NCI-H2029 treated with DMSO at 0.1 percent for 48 hours (cell line): ENCODE measurements at regions not wholly inside any gene's neighbourhood (a gene's known extent, or its start where the extent isn't known, plus 50 kb on each side); places are given as distances from the start of the nearest gene placed in this dataset.

Source experiments
- DNase-seq: peaks from one replicate; lab custom pipeline; 2025; lab: John Stamatoyannopoulos, UW

DNA sequence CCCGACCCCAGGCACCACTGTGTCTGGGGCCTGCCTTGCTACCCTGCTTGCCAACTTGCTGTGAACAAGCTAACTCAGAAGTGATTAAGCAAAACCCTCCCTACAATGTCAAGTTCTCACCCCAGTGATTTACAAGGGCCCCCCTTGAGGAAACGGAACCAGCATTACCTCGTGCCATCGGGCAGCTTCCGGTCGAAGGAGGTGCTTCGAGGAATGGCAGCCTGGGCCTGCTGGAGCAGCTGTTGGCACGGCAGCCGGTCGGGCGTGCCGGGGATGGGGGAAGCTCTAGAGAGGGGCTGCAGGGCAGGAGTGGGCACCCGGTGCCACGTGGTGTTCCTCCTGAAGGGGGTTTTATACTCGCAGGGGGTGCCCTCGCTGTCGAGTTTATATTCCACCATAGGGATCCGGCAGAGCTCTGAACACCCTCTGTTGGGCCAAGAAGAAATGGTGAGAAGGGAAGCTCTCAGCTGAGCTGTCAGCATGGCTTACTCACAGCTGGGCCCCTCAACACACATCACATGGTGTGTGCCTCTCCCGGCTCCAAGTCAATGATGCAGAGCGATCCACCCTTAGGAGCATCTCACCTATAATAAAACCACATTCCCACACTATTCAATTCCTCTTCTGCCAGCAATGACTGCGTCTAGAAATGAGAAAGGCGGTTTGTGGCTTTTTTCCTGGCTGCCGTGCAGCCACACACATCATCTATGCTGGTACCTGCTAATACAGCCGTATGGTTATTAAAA lies 184.4 kb downstream of the SIPA1L2 start:
- no peak for DNase-seq

DNA sequence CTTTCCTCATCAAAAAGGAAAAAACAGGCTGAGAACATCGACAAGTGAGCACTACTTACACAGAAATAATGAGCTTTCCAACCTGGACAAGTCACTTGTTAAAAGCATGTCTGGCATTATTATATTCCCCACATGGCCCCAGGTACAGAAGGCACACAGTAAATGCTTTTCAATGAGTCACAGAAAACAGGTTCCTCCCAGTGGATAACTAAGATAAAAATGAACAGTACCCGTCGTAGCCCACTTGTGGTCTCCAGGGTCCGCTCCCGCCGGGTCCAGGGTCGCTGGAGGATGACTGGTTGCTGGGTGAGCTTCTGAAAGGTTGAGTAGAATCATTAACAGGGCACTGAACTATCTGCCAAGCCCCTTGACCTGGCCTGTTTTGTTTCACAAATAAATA lies 186.6 kb downstream of the SIPA1L2 start:
- DNase-seq: no peak

DNA sequence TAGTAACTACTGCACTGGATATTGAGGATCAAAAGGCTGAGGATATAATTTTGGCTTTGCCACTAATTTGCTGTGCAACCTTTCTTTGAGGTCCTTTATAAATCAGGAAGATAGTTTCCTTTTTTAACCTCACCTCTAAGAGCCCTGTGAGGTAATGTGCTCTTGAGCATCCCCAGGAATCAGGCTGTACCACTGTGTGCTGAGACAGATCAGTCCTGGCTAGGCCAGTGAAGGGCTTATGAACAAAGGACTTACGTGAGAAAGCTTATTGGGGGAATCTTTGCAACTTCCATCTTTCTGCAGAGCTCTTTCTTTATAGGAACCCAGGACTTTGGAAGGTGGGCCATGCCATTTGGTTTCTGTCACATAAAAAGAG lies 188.9 kb downstream of the SIPA1L2 start:
- DNase-seq: no peak

DNA sequence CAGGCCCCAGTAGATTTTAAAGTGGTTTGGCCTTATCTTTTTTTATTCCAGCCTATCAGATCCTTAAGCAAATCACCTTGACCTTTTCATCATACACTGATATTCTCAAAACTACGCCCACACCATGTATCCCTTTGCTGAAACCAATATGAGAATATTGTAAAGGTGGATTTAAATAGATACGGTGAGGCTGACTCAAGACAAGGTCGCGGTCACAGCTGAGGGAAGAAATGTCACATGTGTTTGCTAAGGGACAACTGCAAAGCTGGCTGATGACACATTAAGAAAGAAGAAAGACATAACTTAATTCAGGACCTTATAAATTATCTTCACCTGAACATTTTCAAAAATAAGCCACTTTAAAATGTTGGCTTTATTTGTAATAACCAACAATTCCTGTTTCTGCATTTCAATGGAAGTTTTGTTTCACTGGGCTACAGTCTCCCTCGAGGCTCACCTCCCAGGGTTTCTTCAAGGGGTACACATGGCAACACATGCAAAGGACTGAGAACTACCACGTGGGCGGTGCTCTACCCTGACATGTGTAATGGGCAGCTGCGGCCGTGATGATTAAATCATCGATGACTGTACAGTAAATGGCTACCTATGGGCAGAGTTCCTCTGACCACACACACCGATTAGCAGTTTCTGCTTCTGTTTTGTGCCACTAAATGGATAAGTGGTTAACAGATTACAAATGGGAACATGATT lies 189.5 kb downstream of the SIPA1L2 start:
- no peak for DNase-seq

DNA sequence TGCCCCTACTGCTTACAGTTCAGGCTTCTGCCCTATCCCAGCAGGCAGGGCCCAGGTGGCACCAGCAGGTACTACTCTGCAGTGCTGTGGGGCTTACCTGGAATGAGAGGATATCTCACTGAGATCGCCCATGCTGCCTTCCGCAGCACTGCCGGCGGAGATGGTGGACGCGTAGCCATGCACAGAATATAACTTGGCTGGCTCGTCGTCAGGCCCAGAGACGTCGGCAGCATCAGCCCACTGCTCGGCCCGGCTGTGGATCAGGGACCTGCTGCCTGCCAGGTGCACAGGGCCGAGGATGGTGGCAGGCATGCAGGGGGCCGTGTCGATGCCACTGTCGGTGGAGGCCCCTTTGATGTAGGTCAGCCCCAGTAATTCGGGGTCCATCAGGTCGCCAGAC lies 190.9 kb downstream of the SIPA1L2 start:
- DNase-seq: no peak

DNA sequence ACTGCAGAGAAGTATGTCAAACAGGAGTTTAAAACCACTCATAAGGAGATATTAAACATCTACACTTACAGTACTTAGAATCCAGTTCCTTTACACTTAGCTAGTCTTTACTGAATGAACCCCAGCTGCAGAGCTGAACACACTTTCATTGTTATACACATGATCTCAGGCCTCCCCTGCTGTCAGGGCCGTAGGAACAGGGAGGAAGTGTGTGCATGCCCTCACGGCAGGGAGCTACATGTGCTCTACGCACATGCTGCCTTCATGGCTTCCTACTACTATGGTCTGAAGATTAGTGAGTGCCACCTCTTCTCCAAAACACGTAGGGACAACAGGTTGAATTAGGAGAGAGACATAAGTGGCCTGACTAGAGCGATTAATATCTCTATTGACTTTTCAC lies 191.5 kb downstream of the SIPA1L2 start:
- no peak for DNase-seq

DNA sequence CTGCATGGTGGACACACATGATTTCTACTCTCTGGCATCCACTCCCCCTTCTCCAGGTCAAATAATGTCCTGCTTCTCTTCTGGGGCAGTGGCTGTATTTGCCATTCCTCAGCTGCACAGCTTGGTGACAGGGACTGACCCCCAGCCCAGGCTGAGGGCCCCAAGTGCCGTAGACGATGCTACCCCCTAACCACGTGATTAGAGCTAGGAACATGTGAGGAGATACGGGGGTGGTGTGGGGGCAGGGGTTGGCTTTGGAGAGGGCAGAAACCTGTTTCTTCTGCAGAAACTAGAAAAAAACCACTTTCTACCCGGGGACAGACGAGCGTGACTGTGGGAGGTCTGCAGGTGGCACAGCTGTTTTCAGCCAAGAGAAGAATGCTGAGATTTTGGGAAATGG lies 192.4 kb downstream of the SIPA1L2 start:
- no peak for DNase-seq

DNA sequence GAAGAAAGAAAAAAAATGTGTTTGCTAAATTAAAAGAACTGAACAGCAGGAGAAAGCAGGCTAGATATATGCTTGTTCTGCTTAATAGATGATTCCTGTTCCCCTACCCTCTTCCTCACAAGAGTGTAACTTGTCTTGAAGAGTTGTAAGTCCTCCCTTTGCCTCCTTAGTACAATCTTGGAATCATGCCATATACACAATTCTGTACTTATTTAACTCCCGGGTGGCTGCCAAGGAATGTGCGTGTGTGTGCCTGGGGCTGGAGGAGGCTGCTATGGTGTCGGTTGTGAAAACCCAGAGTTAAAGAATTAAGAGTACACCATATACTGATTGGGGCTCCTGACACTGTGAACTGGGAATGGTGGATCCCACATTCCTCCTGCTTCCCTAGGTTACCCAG lies 194.2 kb downstream of the SIPA1L2 start:
- no peak for DNase-seq

DNA sequence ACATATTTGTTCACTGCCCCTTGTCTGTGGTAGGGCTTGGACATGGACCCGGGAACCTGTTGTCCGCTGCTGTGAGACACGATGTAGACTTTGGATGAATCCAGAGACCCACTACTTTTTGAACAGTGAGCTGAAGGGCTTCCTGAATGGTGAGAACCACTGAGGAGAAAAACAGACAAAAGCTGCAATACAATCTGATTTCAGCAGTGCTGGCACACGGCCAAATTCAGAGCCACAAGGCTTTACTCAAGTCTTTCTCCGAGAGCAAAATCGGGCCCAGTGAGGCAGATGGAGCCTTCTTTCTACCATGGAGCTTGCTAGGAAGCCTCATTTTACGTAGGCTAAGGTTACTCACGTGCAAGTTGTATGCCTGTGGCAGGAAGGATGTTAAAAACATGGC lies 197.6 kb downstream of the SIPA1L2 start:
- DNase-seq: no peak

DNA sequence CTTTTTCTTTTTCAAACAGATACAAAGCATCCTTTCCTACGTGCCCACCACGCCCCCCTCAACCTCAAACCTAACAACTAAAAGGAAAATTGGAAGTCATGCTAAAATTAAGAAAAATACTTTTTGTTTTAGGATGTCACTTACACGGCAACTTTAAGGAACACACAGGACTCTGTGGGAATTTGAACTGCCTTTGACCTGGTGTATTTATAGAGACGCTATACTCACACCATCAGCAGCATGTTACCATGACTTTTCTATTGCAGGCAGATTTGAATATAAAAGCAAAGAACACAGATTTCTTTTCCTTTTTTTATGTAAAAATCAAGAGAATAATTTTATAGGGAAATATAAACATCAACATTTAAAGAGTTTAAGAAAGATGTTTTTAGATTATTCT lies 198.2 kb downstream of the SIPA1L2 start:
- DNase-seq: no peak

DNA sequence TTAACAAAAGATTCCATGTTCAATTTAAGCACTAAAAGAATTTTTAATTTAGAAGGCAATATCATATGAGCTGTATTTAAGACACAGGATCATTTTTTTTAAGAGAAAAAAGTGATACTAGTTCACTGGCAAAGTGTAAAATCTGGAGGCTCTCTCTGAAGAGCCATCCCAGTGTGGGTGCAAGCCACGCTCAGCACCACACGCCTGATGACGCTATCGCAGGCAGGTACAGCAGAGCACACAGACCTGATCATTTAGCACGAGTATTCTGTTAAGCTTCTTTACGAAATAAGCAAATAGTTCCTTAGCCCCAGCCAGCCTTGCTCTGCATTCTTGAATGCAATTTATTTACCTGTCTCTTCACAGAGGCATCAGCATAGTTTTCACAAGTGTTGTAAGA lies 198.6 kb downstream of the SIPA1L2 start:
- DNase-seq: no peak

DNA sequence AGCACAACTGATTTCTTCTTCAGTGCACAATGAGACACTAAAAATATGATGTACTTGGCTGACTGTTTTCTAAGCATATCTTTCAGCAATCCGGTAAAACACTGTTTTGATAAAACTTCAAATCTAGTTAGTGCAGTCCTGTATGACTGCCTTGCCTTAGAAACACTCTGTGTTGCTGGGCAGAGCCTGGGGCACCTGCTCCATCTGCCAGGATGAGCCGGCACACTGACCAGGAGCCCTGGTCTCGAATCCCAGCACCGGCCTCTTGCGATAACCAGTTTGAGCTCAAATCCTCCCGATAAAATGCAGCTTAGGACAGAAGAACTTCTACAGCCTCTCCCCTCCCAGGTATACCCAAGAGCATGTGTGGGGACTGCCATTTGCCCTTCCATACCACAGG lies 199.5 kb downstream of the SIPA1L2 start:
- no peak for DNase-seq

DNA sequence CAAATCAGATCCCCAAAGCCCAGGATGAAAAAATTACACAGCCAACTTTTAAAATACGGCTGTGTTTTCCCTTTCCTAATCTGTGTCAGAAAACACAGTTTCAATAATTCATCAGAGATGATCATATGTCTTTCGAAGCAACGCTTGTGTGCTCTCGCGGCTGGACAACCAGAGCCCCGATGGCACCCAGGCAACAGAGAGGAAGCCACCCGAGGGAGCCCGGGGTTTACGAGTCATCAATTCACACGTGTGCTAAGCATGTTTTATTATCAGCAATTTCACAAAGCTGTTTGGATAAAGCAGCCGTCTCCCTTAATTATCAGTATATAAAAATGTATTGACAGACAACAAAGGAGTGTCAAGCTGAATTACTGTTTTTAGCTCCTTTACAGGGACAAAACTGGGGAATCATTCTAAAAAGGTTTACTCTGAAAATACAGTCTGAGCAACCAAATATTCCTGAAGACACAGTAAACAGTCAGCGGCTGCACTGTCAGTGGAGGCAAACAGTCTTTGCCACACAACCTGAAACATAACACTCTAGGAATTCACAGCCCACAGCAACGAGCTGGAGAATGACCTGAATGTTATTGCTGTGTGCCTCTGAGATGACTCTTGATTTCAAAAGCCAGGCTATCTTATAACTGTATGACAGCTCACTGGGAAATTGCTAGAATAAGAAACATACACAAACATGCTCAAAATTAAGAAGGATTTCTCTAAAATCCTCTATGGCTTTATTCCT lies 201.0 kb downstream of the SIPA1L2 start:
- no peak for DNase-seq

DNA sequence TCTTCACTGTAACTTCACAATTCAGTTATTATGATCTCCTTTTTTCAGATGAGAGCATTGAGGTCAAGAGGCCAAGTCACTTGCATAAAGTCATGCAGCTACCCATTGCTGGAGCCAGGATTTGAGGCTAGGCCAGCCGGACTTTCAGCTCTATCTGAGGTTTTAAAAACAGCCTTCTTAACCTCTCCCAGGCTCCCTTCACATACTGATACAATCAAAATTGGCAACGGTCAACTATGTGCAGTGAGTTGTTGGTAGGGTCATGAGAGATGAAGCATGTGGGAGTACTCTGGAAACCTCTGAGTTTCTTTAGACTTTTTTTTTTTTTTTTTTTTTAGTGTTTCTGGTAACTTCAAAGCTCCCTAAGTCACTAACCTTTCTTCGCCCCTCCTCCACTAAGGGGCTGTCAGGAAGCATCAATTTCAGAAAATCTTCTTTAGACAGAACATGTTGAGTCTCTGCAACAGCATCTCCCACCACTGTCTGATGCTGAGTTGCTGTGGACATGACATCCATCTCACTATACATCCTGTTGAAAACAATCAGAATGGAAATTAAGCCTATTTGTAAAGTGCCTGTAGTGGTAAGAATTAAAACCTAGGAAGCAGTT lies 201.8 kb downstream of the SIPA1L2 start:
- DNase-seq: no peak

DNA sequence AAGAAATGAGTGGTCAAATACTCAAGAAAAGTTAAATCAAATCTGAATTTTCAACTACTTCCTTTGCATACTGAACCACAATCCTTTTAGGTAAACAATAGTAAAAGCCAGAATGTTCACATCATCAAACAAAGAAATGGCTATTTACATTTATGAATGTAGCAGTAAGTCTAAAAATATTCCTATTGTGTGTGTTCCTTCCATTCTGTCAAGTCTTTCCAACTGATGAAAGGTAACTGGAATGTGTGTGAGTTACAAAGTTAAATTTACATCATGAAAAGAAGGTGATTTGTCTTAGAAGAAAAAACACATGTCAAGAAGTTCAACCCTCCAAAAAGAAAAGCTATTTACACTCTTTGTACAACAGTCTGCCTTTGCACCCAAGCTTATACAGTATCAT lies 203.1 kb downstream of the SIPA1L2 start:
- no peak for DNase-seq

DNA sequence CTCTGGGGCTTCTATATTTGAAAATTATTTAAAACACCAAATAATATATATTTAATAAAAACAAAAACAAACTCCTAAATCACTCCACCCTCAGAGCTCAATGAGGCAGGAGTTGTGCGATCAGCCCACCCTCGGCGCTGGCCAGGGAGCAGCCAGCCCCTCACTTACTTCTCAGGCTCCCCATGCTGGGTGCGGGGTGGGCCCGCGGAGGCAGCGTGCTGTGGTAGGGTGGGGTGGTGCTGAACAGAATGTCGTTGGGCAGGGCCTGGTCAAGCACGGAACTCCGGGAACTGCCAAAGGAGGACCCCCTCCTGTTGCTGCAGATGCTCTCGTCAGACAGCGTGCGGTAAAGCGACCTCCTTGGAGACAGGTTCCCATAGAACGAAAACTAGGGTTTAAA lies 204.5 kb downstream of the SIPA1L2 start:
- no peak for DNase-seq

DNA sequence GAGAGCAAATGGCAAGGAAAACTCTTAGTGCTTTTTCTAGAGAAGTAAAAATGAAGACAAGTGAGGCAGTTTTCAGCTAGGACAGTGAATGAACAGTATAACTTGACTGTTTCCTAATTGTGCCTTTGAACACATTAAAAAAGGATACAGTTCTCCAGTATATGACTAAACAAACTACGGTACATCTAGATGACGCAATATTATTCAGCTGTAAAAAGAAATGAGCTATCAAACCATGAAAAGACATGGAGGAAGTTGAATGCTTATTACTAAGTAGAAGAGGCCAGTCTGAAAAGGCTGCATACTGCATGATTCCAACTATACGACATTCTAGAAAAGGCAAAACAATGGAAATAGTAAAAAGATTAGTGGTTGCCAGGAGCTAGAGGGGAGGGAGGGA lies 206.3 kb downstream of the SIPA1L2 start:
- DNase-seq: no peak

DNA sequence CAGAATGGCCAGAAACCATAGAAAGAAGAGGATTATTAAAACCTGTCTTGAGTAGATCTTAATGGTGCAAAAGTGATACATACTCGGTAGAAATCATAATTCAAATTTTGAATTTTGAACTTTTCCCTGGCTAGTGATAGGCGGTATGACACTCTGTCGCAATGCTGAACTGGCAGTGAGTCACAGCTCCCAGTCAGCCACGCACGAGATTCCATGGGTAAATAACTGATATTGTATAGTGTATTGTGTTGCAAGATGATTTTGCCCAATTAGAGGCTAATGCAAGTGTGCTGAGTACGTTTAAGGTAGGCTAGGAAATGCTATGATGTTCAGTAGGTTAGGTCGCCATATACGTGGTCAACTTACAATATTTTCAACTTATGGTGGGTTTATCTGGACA lies 207.0 kb downstream of the SIPA1L2 start:
- no peak for DNase-seq

DNA sequence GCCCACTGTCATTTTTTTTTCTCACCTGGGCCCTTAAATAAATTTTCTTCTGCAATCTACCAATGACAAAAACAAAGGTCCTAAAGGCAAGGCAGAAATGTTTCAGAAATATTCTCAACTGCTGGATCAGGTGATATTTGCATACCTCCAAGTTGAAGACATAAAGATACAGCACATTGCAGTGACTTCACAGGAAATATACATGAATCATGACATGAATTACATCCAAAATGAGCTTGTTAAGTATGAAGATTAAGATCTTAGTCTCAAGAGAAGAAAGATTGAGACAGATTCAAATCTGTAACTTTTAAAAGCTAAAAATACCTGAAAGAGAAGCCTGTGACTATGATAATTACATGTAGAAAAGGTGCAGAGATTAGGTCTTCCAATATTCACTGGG lies 207.8 kb downstream of the SIPA1L2 start:
- DNase-seq: no peak

DNA sequence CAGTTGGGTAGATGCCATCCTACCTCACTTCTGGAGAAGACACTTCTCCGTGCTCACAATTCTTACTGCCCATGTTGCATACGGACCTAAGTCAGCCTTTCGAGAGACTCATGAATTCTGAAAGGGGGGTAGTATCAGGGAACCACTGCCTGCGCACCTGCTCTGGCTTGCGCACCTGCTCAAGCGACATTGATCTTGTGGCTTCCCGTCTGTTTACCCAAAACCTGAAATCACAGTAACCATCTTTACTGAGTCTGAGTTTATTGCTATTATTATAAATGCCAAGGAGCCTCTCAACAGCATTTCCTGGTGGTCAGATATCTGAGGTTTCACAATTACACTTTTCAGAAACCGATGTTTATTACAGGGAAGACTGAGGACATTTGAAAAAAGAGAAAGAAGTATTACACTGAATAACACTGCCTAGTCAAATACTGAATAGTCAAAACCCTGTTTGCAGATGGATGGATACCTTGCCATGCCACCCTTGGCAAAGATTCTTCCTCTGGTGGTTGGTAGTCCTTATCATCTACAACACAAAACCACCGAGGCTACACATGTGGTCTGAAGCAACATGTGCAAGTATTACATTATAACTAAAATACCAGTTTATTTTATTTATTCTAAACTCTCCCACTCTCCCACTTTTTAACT lies 208.7 kb downstream of the SIPA1L2 start:
- DNase-seq: peak; percentile 92

DNA sequence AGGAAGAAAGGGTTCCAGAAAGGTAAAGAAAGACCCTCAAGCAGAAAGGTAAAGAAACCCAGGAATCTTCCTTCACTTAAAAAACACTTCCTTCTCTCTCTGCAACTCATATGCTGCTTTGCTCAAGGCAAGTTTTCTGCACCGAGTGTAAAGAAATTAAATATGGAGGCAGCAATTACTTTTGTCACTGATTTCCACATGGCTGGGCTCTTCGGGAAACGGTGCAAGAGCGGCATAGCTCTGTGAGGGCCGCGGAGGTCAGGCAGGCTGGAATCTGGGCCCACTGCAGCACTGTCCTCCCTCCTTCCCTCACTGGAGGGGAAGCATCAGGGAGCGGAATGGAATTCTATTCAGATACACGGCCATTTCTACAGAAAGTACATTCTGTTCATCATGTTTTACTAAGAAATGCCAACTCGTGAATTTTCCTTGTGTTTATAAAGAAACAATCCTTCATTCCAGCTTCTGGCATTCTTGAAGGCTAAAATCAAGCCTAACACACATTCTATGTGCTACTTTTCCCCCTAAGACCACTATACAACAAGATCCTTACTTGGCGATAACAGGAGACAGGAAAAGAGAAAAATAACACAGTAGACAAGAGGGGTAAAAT lies 212.2 kb downstream of the SIPA1L2 start:
- no peak for DNase-seq

DNA sequence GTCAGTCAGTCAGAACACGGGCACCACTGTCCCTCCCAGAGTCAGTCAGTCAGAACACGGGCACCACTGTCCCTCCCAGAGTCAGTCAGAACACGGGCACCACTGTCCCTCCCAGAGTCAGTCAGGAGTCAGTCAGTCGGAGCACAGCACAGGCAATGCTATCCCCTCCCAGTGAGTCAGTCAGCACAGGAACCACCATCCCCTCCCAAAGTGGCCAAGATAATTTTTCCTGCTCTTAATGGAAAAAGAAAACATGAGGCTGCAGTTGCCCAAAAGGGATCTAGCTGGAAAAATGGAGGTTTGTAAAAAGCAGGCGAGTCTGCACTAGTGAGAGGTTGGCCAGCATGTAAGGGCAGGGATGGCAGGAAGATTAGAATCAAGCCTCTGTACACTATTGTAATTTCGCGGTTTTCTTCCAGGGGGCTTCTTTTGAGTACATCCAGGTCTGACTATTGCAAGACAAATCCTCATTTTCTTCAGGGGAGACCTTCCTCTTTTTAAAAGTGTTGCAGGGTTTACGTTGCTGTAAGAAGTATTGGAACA lies 213.8 kb downstream of the SIPA1L2 start:
- no peak for DNase-seq
